ENCODE measurements at regions not wholly inside any gene's neighbourhood (a gene's known extent, or its start where the extent isn't known, plus 50 kb on each side); places are given as distances from the start of the nearest gene placed in this dataset.

DNA sequence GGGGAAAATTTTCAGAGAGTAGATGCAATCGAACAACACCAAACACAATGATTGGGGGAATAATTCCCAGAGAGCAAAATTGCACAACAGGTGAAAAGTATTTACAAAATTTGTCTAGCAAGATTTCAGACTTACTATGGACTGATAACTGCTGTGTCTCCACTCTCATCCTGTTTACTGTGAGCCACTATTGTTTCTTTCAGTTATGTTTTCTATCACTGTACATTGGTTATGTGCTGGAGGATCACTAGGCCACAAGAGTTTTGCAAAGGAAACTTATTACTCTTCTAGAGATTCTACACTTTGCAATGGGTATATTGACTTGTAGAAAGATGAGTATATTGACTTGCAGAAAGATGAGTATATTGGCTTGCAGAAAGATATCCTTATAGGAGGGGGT lies 934.1 kb upstream of the CRIM1 start:
- TF ChIP-seq, protein P1, sequence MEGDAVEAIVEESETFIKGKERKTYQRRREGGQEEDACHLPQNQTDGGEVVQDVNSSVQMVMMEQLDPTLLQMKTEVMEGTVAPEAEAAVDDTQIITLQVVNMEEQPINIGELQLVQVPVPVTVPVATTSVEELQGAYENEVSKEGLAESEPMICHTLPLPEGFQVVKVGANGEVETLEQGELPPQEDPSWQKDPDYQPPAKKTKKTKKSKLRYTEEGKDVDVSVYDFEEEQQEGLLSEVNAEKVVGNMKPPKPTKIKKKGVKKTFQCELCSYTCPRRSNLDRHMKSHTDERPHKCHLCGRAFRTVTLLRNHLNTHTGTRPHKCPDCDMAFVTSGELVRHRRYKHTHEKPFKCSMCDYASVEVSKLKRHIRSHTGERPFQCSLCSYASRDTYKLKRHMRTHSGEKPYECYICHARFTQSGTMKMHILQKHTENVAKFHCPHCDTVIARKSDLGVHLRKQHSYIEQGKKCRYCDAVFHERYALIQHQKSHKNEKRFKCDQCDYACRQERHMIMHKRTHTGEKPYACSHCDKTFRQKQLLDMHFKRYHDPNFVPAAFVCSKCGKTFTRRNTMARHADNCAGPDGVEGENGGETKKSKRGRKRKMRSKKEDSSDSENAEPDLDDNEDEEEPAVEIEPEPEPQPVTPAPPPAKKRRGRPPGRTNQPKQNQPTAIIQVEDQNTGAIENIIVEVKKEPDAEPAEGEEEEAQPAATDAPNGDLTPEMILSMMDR (conservative IDR thresholded peaks at IDR 0.05) = no peak
- H3K27ac ChIP-seq = no peak overlapping the region

DNA sequence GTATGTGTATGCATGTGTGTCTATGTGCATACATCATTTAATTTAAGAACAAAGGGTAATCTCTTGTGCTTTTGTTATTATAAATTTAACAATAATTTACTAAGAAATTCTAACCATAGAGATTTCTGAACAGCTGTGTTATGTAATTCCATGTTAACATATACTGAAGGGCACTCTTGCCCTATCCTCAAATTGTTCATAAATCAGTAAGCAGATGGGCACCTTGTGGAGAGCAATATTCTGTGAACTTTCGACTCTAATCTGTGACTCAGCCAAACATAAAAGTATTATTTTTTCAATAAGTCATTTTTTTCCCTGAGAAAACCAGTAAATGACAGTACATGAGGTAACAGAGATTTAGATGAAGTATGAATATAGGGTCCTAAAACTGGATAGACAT lies 938.3 kb upstream of the CRIM1 start:
- no peak overlapping the region for H3K27ac ChIP-seq
- TF ChIP-seq, protein P1 (conservative IDR thresholded peaks at IDR 0.05) = no peak

DNA sequence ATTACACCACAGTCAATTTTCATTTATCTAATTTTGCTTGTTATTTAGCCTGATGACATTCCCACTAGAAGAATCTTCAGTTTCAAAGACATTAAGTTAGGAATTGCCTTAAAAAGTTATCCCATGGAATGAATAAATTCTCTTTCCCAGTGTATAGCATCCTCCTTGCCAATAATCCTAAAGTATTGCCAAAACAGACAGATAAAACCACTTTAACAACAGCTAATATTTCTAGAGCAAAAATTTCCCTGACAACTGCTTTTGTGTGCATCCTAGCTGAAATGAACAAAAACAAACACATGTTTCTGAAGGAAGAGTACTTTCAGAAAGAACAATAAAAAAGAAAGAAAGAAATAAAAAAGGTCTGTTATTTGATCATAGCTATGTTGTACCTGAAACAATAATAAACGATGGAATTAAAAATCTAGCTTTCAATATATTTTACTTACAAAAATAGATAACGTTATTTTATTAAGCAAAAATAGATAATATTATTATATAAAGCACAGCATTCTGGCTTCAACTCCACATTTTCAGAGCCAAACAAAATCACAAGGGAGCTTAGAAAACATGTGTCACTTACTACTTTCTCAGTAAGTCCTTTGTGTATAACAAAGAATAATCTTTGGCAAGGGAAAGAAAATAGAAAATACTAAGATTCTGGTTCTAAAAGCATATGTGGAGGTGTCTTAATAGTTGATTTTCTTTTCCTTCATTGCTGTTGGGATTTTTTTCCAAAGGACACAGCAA lies 939.0 kb upstream of the CRIM1 start:
- TF ChIP-seq, protein P1 (conservative IDR thresholded peaks at IDR 0.05) = no peak

DNA sequence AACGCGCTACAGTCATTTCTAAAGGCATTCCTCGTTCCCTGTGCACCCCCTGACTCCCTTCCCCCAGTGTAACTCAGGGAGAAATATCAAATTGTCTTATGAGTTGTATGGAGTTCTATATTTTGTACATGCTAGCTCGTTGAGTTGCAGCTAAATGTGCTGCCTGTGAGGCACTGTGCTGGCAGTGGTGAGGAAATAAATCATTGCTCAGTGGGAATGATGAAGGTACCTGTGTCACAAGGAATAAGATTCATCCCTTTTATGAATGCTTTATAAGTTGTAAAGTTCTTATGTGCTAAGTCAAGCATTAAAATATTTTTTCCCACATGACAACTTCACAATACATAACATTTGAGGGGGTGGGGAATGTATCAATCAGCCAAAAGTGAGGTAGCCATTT lies 939.6 kb upstream of the CRIM1 start:
- no peak overlapping the region for H3K27ac ChIP-seq
- TF ChIP-seq, protein P1 (conservative IDR thresholded peaks at IDR 0.05) = no peak

More for the DNA sequence above, 939.0 kb upstream of the CRIM1 start:
- no peak overlapping the region for H3K27ac ChIP-seq

DNA sequence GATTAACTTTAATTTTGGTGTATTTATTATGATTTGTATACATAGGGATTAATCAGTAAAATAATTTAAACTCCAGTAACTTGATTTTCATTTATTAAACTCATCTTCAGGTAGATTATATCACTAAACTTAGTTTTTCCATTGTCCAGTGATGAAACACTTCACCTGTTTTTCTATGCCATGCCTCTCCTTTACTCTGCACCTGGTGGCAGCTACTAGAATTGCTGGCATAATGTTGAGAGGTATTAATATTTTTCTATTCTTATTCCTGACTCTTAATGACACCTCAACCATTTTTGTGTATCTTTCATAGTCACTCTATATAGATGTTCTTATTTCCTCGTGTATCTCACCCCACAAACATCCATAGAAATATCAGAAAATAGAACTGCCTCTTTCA lies 940.3 kb upstream of the CRIM1 start:
- TF ChIP-seq, protein P1 (conservative IDR thresholded peaks at IDR 0.05) = peak; percentile 47; the same call in 1 of the 2 replicates

DNA sequence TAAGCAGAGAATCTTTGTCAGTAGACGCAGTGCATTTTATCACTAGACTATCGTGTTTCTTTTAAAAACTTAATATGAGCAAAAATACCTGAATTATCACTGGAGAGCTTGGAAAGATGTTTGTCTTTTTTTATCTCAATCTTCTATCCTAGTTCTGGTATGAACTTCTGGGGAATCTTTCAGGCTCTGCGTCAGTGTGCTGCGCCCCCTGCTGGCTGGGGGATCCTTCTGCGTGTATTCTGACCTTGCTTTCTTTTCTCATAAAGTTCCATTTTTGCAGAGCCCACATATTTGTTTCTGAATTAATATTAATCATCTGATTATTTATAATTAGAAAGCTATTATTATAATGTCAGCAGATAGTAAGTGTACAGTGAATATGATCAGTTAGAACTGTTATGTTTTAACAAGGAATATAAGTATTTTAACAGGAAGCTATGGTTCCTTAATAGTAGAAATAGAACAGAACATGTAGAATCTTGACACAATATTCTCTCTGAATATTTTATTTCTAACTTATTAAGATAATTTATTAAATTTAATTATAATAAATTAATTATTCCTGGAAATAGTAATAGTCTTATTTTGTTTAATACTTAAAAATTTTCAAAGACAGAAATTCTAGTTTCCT lies 945.0 kb upstream of the CRIM1 start:
- no peak overlapping the region for H3K27ac ChIP-seq
- TF ChIP-seq, protein P1 (conservative IDR thresholded peaks at IDR 0.05) = peak; percentile 97

More for the DNA sequence above, 940.3 kb upstream of the CRIM1 start:
- no peak overlapping the region for H3K27ac ChIP-seq

DNA sequence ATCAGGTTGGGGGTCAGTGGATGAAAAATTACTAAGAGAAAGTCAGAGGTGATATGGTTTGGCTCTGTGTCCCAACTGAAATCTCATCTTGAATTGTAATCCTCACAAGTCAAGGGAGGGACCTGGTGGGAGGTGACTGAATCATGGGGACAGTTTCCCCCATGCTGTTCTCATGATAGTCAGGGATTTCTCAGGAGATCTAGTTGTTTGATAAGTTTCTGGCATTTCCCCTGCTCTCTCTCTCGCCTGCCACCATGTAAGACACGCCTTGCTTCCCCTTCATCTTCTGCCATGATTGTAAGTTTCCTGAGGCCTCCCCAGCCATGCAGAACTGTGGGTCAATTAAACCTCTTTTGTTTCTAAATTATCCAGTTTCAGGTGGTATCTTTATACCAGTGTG lies 945.8 kb upstream of the CRIM1 start:
- TF ChIP-seq, protein P1 (conservative IDR thresholded peaks at IDR 0.05) = no peak
- no peak overlapping the region for H3K27ac ChIP-seq

Measured in VCaP (cell line).